ENCODE measurements at regions not wholly inside any gene's neighbourhood (a gene's known extent, or its start where the extent isn't known, plus 50 kb on each side); places are given as distances from the start of the nearest gene placed in this dataset.
"Not testable (repeated sequence)": the region's sequence is repeated elsewhere in the genome, so short reads cannot be mapped to it uniquely, and the experiment has no call there.

- no peak for DNase-seq (ENCODE audit: low spot score)
These were observed 572.3 kb downstream of the MATN1 start for GRCh38 chr1:30151119-30151518.

DNA sequence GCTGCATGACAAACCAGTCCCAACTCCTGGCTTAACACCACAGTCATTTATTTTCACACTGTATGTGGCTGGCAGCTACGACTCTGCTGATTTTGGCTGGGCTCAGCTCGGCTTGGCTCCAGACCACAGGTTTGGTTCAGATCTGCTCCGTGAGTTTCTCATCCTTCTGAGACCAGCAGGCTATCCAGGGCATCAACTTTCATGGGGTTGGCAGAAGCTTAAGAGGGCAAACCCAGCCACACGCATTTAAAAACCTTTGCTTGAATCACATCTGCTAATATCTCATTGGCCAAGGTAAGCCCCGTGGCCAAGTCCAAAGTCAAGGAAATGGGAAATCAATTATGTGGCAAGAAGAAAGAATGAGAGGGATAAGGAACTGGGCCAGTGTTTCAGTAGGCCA lies 574.2 kb downstream of the MATN1 start:
- no peak for DNase-seq (ENCODE audit: low spot score)

DNA sequence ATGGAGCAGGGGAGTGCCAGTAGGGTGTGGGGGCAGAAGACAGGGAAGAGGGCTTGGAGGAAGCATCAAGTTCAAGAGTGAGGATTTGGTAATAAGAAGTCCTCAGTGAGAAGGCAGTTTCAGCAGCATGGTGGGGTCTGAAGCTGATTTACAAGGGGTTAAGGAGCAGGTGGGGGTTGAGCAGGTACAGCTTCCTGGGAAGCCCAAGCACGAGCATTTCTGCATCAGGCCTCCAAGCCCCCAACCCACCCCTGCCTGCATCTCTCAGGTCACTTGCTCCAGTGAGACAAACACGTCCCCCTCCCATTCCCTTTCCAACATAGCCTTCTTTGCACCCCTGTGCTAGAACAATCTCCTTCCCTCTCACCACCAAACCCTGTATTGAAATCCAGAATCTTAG lies 574.7 kb downstream of the MATN1 start:
- no peak for DNase-seq (ENCODE audit: low spot score)

GRCh38 chr1:30147188-30147587 lies 576.2 kb downstream of the MATN1 start:
- DNase-seq (ENCODE audit: low spot score), result no peak

GRCh38 chr1:30146448-30146847 lies 576.9 kb downstream of the MATN1 start:
- no peak for DNase-seq (ENCODE audit: low spot score)

- DNase-seq (ENCODE audit: low spot score), result no peak
These were observed 577.6 kb downstream of the MATN1 start for GRCh38 chr1:30145723-30146303.

DNA sequence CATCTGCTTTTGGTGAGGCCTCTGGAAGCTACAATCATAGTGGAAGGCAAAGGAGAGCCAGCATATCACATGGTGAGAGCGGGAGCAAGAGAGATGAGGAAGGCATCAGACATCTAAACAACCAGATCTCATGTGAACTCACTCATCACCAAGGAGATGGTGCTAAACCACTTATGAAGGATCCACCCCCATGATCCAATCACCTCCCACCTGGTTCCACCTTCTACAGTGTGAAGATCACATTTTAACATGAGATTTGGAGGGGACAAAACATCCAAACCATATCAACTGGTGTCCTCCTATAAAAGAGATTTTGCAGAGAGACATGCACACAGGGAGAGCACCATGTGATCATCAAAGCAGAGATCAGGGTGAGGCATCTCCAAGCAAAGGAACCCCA lies 578.6 kb downstream of the MATN1 start:
- no peak for DNase-seq (ENCODE audit: low spot score)

DNA sequence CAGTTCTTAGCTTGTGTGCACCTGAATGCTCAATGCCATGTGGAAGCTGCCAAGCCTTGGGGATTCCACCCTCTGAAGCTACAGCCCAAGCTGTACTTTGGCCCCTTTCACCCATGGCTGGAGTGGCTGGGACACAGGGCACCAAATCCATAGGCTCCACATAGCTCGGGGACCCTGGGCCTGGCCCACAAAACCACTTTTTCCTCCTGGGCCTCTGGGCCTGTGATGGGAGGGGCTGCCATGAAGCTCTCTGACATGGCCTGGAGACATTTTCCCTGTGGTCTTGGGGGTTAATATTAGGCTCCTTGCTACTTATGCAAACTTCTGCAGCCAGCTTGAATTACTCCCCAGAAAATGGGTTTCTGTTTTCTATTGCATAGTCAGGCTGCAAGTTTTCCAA lies 579.9 kb downstream of the MATN1 start:
- DNase-seq (ENCODE audit: low spot score), result no peak

- no peak for DNase-seq (ENCODE audit: low spot score)
These were observed 582.8 kb downstream of the MATN1 start for GRCh38 chr1:30140566-30140965.

DNA sequence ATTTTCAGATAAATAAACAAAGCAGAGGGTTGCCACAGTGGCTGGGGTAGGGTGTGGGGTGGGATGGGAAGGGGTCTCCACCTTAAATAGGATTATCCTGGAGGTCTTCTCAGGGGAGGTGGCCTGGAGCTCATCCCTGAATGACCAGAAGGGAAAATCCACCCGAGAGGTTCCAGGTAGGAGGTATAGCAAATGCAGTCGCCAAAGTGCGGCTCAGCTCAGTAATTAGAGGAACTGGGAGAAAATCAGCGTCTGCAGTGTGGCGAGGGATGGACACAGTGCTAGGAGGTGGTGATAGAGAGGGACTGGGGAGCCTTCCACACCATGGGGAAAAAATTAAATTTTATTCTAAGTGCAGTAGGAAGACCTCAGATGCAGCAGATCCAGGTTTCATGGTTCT lies 584.5 kb downstream of the MATN1 start:
- no peak for DNase-seq (ENCODE audit: low spot score)

- no peak for DNase-seq (ENCODE audit: low spot score)
These were observed 586.4 kb downstream of the MATN1 start for GRCh38 chr1:30137001-30137400.

DNA sequence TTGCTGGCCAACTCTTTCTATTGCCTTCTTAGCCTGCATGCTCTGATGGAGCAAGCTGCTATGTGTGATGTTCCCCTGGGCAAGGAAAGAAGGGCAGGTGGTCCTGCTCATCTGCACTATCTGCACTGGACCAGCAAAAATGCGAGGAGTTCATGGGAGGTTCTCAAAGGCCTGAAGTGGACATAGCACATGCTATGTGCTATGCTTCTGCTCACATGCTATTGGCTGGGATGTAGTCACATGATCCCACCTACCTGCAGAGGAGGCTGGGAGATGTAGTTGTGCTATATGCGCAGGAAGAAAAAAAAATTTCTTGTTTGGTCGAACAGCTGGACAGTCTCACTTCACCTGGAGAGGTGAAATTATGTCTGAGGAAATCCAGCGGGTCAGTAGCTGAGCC lies 587.7 kb downstream of the MATN1 start:
- no peak for DNase-seq (ENCODE audit: low spot score)

- no peak for DNase-seq (ENCODE audit: low spot score)
These were observed 588.7 kb downstream of the MATN1 start for GRCh38 chr1:30134466-30135217.

DNA sequence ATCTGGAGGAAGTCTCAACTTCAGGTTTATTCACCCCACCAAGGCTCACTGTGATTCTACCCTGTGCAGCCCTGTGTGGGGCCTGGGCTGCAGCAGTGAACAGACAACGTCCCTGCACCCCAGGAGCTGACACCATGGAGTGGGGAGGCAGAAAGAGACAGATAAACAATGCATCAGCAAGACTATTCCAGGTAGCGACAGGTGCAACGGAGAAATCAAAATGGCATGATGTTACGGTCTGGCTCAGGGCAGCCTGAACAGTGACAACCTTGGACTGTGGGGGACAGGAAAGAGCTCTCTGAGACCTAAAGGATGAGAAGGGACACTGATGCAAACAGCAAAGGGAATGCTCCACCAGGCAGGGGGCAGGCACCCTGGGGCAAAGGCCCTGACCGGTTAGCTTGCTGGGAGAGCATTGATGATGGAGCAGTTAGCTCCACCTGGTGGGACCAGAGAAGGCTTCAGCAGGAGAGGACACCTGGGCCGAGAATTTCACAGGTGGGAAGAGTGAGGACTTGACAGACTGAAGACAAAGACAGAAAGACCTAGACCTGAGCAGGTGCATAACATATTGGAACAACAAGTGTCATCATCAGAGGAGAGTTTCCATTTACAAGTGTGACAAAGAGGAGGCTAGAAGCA lies 589.9 kb downstream of the MATN1 start:
- DNase-seq (ENCODE audit: low spot score), result no peak

GRCh38 chr1:30132602-30133286 lies 590.6 kb downstream of the MATN1 start:
- no peak for DNase-seq (ENCODE audit: low spot score)

- not testable (repeated sequence) for DNase-seq (ENCODE audit: low spot score)
These were observed 592.8 kb downstream of the MATN1 start for GRCh38 chr1:30130566-30130965.

GRCh38 chr1:30130099-30130498 lies 593.3 kb downstream of the MATN1 start:
- no peak for DNase-seq (ENCODE audit: low spot score)

DNA sequence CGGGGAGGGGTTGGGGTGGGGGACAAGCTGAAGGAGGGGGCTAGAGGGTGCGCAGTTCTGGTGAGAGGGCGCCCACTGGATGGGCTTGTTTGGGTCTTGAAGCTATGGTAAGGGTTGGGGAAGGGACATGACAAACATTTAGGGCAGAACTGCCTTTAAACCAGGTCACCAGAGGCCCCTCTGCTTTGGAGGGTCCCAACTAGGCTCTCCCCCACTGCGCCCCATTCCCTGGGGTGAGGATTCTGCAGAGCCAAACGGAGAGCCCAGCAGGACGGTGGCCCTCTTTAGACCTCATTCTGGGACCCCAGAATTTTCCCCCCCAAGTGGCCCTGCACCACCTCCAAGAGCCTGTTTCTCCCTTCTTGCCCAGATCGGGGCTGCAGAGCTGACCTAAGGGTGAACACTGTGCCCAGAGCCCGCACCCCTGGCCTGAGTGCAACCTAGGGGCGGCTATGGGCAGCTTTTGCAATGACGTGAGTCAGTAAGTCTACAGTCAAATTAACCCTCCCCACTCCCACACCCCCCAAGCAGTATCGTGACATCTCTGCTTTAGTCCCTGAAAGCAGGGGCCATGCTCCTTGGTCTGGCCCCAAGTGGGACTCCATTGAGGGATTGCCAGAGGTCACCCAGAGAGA lies 593.8 kb downstream of the MATN1 start:
- no peak for DNase-seq (ENCODE audit: low spot score)

GRCh38 chr1:30129001-30129408 lies 594.4 kb downstream of the MATN1 start:
- DNase-seq (ENCODE audit: low spot score), result no peak

DNA sequence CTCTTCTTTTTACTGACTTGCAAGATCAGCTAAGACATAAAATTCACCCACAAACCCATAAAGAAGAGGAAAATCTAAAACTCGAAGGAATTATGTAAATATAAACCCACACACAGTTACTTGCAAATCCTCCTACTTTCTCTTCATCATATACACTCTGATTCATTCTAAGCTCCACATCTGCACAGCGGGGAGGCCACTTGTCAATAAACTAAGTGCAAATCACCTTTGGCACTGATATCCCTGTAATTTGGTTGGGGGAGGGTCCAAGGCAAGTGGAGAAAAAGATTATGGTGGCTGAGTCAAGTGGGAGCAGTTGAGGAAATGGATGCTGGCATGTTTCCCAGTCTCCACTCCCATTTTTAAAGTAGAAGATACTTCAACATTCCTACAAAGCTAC lies 596.5 kb downstream of the MATN1 start:
- DNase-seq (ENCODE audit: low spot score), result no peak

DNA sequence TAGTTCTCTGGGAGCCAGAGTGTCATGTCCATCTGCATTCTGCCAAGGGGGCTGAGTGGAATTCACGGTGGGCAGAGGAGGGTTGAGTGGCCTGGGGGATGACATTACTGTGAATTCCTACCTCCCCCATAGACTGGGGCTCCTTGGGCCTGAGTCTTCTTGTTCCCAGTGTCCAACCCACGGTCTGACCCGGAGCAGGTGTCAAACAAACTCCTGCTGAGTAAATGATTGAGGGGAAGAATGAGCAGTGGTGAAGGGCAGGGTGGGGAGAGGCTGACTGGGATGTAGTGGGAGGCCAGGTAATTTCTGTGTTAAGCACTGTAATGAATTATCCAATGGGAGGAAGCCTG lies 597.6 kb downstream of the MATN1 start:
- no peak for DNase-seq (ENCODE audit: low spot score)

DNA sequence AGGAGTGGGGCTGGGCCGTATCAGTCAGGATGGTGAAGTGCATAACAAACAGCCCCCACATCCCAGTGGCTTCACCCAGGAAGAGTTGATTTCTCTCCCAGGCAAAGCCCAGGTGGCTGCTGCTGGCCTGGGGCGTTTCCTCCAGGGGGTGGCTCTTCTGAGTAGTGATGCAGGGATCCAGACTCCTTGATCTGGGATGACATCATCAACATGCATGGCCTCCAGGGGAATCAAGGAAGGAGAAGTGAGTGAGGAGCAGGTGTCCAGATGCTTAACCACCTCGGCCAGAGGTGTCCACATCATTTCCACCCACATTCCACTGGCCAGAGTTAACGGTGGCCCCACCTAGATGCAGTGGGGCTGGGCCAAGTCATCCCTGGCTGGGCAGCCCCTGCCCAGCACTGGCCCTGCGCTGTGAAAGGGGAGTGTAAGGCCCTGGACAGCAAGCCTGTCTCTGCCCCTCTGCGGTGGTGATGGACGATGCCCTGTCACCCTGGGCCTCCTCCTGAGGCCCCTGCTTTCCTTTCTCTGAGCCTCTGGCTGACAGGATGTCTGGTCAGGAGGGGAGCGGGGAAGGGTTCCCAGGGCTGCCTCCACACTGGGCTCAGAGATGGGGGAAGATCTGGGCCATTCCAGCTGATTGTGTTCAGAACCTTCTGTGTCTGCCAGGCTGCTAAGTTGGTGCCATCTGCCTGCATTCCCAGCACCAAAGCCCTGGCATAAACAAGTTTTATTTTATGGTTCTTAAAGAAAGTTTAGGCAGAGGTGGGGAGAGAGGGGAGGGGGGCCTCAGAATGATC lies 598.2 kb downstream of the MATN1 start:
- DNase-seq (ENCODE audit: low spot score), result no peak

All from COLO829 (cell line).